Hepatocyte (in vitro differentiated cells): ENCODE measurements at regions not wholly inside any gene's neighbourhood (a gene's known extent, or its start where the extent isn't known, plus 50 kb on each side); places are given as distances from the start of the nearest gene placed in this dataset.

Experiments used
- DNase-seq: peaks from one replicate; pipeline ENCODE4 v3.0.0-alpha.2; 2016; ENCODE audit warnings: low spot score
- H2AFZ ChIP-seq: fragments of 200-600 bp; sonication (generic); 2 replicates; pipeline ENCODE4 v1.6.0; 2016; ENCODE audit warnings: antibody characterized with exemption, mild to moderate bottlenecking
- H3K27ac ChIP-seq: fragments of 200-600 bp; sonication (generic); 2 replicates; pipeline ENCODE4 v1.5.1; 2016; ENCODE audit warnings: mild to moderate bottlenecking
- H3K27me3 ChIP-seq: fragments of 200-600 bp; sonication (generic); 2 replicates; pipeline ENCODE4 v1.6.1; 2016
- H3K36me3 ChIP-seq: fragments of 200-600 bp; sonication (generic); replicated peaks from 2 replicates; pipeline ENCODE4 v1.5.1; 2016; ENCODE audit warnings: low read depth; ENCODE audit not compliant: insufficient read depth
- H3K4me1 ChIP-seq: fragments of 200-600 bp; sonication (generic); 2 replicates; pipeline ENCODE4 v1.5.1; 2016; ENCODE audit warnings: mild to moderate bottlenecking, moderate library complexity; ENCODE audit not compliant: insufficient read depth
- H3K4me2 ChIP-seq: fragments of 200-600 bp; sonication (generic); 2 replicates; pipeline ENCODE4 v1.6.0; 2016
- H3K4me3 ChIP-seq: fragments of 200-600 bp; sonication (generic); 2 replicates; pipeline ENCODE4 v1.5.1; 2016; ENCODE audit warnings: mild to moderate bottlenecking
- H3K79me2 ChIP-seq: fragments of 200-600 bp; sonication (generic); 2 replicates; pipeline ENCODE4 v1.6.0; 2017; ENCODE audit warnings: mild to moderate bottlenecking
- H3K9me2 ChIP-seq: fragments of 200-600 bp; sonication (generic); replicated peaks from 2 replicates; pipeline ENCODE4 v1.6.0; 2017; ENCODE audit warnings: mild to moderate bottlenecking; ENCODE audit not compliant: insufficient read depth
- H3K9me3 ChIP-seq: fragments of 200-600 bp; sonication (generic); 2 replicates; pipeline ENCODE4 v1.5.1; 2016; ENCODE audit warnings: low read depth, mild to moderate bottlenecking
- H4K20me1 ChIP-seq: fragments of 200-600 bp; sonication (generic); 2 replicates; pipeline ENCODE4 v1.6.0; 2016; ENCODE audit warnings: mild to moderate bottlenecking; ENCODE audit not compliant: insufficient read depth, poor library complexity, severe bottlenecking
- EZH2 ChIP-seq: fragments of 200-600 bp; sonication (generic); IDR thresholded peaks from 2 replicates; pipeline ENCODE4 v1.6.1; 2016; ENCODE audit warnings: antibody characterized with exemption, mild to moderate bottlenecking, borderline replicate concordance
- EZH2phosphoT487 ChIP-seq: fragments of 200-600 bp; sonication (generic); IDR thresholded peaks from one replicate; pipeline ENCODE4 v1.6.1; 2018; ENCODE audit warnings: antibody characterized with exemption, mild to moderate bottlenecking, low read depth, moderate library complexity; ENCODE audit not compliant: unreplicated experiment, severe bottlenecking
- WGBS: methylation state at CpG from one replicate; pipeline ENCODE4 v1.1.6; 2016; ENCODE audit warnings: low lambda C conversion rate; ENCODE audit errors: missing lambda C conversion rate; 5-methylcytosine and 5-hydroxymethylcytosine counted together
- TF ChIP-seq, protein P1 (sequence below): fragments of 200-600 bp; sonication (generic); IDR thresholded peaks from 2 replicates; pipeline ENCODE4 v1.5.1; 2016; ENCODE audit warnings: antibody characterized with exemption, mild to moderate bottlenecking; ENCODE audit not compliant: poor library complexity

DNA sequence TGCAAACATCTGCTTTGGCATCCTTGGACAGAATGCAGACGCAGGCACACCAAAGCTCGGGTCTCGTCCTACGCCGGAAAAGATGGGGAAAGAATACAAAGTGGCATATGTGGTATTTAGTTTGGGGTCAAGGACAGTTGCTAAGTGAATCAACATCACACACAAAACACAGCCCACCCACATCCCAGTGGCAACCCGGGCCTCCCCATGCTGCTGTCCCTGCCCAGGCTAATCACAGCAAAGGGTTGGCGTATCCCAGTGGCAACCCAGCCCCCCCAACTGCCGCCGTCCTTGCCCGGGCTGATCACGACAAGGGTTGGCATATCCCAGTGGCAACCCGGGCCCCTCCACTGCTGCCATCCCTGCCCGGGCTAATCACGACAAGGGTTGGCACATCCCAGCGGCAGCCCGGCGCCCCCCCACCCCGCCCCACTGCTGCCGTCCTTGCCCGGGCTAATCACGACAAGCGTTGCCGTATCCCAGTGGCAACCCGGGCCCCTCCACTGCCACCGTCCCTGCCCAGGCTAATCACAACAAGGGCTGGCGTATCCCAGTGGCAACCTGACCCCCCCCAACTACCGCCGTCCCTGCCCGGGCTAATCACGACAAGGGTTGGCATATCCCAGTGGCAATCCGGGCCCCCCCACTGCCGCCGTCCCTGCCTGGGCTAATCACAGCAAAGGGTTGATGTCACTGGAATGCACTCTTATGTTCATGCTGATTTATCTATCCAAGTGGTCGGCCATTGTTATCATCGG lies 167.8 kb upstream of the SOX1 start:
- TF ChIP-seq EZH2 (no peak), EZH2phosphoT487 (no peak)
- TF ChIP-seq, protein P1, sequence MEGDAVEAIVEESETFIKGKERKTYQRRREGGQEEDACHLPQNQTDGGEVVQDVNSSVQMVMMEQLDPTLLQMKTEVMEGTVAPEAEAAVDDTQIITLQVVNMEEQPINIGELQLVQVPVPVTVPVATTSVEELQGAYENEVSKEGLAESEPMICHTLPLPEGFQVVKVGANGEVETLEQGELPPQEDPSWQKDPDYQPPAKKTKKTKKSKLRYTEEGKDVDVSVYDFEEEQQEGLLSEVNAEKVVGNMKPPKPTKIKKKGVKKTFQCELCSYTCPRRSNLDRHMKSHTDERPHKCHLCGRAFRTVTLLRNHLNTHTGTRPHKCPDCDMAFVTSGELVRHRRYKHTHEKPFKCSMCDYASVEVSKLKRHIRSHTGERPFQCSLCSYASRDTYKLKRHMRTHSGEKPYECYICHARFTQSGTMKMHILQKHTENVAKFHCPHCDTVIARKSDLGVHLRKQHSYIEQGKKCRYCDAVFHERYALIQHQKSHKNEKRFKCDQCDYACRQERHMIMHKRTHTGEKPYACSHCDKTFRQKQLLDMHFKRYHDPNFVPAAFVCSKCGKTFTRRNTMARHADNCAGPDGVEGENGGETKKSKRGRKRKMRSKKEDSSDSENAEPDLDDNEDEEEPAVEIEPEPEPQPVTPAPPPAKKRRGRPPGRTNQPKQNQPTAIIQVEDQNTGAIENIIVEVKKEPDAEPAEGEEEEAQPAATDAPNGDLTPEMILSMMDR = no peak
- H3K9me3 ChIP-seq = no peaks in the 10 kb centered on the region
- DNase-seq = no peak
- peaks cover 8% of the 10 kb centered on the region for H3K27me3 ChIP-seq
- no peak overlapping the region for H3K4me3 ChIP-seq
- no peaks in the 10 kb centered on the region for H3K36me3 ChIP-seq
- H3K4me1 ChIP-seq = no peaks in the 10 kb centered on the region
- 89% methylated on average over 21 of the region's 35 CpGs for WGBS
- H3K9me2 ChIP-seq = no peaks in the 10 kb centered on the region
- H2AFZ ChIP-seq = no peak overlapping the region
- no peaks in the 10 kb centered on the region for H3K79me2 ChIP-seq
- H3K27ac ChIP-seq = no peak overlapping the region
- no peak overlapping the region for H3K4me2 ChIP-seq
- no peaks in the 10 kb centered on the region for H4K20me1 ChIP-seq

DNA sequence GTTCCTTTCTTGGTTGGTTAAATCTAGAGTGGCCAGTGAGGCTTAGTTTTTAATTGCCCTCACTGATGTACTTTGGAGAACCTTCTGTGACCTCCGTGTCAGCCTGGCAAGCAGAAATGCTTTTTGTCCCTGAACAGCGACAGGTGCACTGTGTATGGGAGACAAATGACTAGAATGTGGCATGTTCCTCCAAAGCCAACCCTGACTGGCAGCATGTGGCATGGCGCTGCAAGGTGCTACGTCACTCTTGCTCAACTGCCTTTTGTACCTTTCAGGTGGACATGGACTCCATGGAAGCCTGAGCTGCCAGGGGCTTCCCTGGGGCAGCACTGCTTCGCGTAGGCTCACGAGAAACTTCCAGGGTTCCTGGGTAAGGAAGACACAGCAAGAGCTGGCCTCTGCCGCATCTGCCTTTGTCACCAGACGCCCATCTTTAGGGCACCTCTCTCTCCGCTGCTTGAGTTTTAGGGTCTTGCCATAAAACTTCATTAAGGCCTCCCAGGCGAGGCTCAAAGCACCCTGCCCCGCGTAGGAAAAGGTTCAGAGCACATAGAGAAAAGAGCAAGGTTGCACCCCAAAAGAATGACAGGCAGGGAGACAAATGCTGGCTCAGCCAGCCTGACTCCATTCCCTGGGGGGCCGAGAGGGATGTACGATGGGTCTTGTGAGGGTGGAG lies 167.1 kb upstream of the SOX1 start:
- Histone ChIP-seq H3K4me2 (no peak overlapping the region), H3K4me1 (no peaks in the 10 kb centered on the region), H4K20me1 (no peaks in the 10 kb centered on the region), H3K27me3 (peaks cover under 1% of the 10 kb centered on the region), H3K9me3 (no peaks in the 10 kb centered on the region), H3K27ac (no peak overlapping the region), H2AFZ (no peak overlapping the region), H3K79me2 (no peaks in the 10 kb centered on the region), H3K36me3 (no peaks in the 10 kb centered on the region), H3K4me3 (no peak overlapping the region), H3K9me2 (no peaks in the 10 kb centered on the region)
- 93% methylated on average over 15 of the region's 15 CpGs for WGBS
- TF ChIP-seq, protein P1 = no peak
- TF ChIP-seq EZH2phosphoT487 = no peak
- TF ChIP-seq EZH2 = no peak
- DNase-seq = no peak

DNA sequence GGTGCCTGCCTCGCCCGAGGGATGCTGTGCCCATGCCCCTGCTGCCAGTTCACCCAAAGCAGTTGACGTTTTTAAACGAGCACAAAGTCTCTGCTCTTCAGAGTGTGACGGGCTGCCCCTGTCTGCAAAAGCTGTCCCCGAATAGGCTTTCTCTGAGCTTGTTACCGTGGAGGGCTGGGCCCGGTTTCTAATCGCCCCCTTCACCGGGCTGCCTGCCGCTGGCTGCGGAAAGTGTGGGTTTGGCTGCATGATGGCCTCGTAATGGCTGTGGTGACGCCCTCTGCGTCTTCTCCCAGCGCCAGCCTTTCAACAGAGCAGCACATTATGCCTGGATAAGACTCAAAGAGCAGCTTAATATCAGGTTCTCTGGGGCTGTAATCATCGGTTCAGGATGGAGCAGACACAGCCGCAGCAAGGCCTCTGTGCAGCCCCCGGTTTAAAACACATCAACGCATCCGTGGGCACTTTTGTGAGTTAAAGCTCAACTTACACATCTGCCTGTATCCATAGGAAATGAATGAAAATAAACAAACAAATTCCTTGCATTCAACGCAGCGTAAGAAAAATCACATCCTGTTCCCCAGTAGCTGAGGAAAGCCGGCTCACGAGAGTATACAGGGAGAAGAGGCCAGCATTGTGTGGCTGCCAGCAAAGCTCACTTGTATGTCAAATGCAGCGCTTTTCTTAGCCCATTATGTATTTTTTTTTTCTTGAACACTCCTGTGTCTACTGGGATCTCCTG lies 166.4 kb upstream of the SOX1 start:
- H3K27me3 ChIP-seq = no peaks in the 10 kb centered on the region
- no peaks in the 10 kb centered on the region for H3K9me3 ChIP-seq
- H3K9me2 ChIP-seq = no peaks in the 10 kb centered on the region
- no peak overlapping the region for H2AFZ ChIP-seq
- no peak overlapping the region for H3K4me3 ChIP-seq
- H3K36me3 ChIP-seq = no peaks in the 10 kb centered on the region
- H4K20me1 ChIP-seq = no peaks in the 10 kb centered on the region
- no peak overlapping the region for H3K4me2 ChIP-seq
- H3K79me2 ChIP-seq = no peaks in the 10 kb centered on the region
- H3K4me1 ChIP-seq = no peaks in the 10 kb centered on the region
- DNase-seq = no peak
- 63% methylated on average over 26 of the region's 26 CpGs for WGBS
- TF ChIP-seq, protein P1 = no peak
- no peak overlapping the region for H3K27ac ChIP-seq
